Myocyte (in vitro differentiated cells): ENCODE measurements at regions not wholly inside any gene's neighbourhood (a gene's known extent, or its start where the extent isn't known, plus 50 kb on each side); places are given as distances from the start of the nearest gene placed in this dataset.

Experiments used
- DNase-seq: peaks from one replicate; pipeline ENCODE4 v3.0.0-alpha.2; 2012; ENCODE audit warnings: low read depth

DNA sequence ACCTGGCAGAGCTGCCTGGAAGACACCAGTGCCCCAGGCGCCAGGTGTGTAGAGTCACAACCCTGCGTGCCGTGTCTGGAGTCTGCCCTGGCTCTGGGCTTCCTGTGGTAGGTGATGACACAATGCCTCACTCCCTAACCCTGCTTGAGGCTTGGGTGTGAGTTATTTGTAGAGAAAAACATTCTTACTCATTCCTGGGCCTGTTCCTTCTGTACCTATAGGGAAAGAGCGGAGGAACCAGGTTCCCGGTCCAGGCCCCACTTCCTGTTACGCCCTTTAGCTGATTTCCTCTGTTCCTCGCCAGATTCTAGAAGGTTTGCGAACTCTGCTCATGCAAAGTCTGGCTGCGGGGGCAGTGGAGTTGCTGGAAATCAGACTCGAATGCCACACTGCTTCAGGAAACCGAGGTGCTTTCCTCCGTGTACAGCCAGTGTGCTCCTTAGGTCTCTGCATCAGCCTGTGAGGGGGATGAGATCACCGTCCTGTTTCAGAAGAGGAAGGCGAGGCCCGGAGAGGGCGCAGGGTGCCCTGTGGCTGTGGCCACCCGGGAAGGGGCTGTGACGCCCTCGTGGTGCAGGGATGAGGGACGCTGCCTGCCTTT lies 67.1 kb upstream of the DUSP22 start:
- DNase-seq = no peak

DNA sequence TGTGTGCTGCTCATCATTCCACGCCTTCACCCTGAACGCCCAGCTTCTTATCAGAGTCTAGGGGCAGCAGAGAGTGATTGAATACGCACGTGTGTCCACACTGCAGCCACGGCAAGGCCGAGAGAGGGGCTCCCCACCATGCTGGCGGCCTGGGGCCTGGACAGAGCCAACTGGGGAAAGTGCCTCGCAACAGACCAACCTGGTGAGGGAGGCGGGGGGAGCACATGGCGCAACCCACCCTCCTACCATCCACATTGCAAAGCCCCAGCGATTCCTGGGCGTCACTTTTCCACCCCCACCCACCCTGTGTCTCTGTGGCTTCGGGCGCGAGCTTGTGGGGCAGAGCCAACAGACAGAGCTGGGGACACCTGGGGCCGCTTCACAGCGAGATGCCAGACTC lies 66.4 kb upstream of the DUSP22 start:
- DNase-seq = no peak

DNA sequence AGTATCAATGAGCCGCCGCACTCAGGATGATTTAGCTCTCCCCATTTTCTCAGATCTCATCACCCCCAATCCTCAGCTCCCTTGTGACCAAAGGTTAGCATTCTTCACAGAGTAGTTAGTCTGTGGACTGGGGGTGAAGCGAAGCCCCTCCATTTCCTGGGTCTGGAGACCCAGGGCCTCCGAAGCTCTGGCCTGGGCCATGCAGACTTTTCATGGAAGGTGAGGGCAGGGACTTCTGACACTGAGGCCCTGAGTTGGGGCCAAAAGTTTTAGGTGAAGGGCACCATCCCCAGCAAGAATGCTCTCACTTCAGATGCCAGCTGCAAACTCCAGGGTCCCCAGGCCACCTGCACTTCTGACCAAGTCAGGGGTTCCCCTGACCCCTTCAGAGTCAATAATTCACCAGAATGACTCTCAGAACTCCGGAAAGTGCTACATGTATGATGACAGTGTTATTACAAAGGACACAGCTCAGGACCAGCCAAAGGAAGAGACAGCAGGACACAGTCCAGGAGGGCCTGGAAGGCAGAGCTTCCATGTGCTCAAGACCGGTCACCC lies 65.7 kb upstream of the DUSP22 start:
- DNase-seq = no peak

DNA sequence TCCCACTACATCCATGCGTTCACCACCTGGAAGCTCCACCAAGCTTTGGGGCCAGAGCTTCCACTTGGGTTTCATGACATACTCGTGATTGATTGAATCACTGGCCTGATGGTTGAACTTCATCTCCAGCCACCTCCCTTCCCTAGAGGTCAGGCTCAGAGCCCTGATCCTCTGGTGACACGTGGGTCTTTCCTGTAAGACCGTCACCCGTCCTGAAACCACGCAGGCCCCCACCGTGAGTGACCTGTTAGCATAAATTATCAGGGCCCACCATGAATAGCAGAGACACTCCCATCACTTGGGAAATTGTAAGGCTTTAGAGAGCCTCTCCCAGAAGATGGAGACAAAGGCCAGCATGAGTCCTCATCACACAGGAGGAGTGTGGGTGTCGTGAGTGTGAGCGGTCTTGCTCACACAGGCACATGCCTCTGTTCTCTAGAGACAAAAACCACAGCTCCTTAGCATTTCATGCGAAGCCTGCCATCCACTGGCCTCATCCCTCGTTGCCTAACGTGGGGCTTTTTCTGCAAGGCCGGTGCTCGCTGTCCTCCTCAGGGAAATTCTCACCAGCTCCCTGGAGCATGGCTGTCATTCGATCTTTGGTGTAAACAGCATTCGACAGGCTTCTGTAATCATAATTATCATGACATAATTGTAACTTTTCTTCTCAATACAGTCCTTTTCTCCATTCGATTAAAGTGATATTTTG lies 65.1 kb upstream of the DUSP22 start:
- DNase-seq = peak; percentile 47

DNA sequence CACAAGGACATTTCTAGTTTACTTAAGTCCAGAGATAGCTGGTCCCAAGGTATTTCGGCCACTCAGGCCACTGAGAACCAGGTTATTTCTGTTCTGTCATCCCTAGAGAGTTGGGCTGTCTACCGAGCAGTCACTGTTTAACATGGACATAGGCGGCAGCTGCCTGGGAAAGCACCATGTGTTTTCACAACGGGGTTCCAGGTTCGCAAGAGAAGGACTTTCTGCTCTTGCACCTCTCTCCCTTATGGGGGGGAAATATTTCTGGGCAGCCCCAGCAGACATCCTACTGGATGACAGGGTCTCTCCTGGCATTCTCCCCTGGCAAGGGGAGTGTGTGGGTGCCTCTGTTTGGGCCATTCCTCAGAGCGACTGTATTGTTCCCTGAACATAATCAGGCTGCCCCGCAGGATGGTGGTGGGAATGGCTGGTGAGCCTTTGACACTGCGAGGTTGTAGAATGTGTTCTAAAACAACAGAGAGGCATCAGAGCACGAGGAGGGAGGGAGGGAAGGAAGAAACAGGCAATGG lies 64.4 kb upstream of the DUSP22 start:
- no peak for DNase-seq

DNA sequence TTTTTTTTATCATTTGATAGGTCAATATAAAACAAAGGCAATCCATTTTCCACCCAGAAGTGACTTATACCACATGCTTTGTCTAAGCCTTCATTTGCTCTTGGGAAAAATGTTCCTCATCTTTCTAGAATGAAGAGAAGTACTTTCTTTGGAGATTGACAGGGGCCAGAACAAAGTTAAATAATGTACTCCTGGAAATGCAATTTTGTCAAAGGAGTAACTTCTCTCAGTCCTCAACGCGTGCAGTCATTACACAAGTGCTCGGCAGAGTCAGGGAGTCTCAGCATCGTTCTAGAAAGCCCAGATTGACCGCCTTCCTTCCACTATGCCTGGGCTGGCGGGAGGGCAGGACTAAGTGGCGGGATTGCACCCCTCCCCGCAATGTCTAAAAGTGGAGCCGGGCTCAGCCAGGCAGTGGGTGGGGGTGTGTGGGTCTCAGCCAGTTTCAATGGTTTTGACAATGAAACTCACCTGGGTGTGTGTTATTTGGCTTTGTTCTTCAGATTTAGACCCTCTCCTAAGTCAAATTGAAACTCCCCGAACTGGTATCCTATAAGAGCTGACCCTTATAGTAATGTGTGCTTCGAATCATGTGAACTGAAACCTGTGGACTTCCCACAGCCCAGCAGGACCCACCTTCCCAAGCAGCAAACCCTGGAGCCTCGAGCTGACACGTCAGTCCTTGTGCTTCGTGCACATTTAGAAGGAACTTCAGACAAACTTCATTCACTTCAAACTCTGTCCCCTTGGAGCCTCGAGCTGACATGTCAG lies 63.2 kb upstream of the DUSP22 start:
- DNase-seq = no peak

DNA sequence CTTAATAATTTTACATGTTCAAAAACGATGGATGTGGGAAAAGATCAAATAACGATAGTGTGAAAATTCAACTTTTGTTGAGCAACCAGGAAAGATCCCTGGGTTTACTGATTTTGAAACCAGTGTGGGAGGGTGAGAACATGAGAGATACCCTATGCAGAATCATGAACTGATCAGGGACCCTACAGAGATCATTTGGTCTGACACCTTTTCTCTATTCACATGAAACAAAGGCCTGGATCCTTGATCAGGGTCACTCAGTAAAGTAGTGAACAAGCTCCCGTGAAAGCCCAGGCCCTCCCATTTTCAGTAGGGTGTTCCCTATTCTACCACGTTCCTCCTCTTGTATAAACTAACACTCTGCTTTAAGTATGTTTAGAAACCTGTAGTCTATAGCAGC lies 60.5 kb upstream of the DUSP22 start:
- DNase-seq = no peak

DNA sequence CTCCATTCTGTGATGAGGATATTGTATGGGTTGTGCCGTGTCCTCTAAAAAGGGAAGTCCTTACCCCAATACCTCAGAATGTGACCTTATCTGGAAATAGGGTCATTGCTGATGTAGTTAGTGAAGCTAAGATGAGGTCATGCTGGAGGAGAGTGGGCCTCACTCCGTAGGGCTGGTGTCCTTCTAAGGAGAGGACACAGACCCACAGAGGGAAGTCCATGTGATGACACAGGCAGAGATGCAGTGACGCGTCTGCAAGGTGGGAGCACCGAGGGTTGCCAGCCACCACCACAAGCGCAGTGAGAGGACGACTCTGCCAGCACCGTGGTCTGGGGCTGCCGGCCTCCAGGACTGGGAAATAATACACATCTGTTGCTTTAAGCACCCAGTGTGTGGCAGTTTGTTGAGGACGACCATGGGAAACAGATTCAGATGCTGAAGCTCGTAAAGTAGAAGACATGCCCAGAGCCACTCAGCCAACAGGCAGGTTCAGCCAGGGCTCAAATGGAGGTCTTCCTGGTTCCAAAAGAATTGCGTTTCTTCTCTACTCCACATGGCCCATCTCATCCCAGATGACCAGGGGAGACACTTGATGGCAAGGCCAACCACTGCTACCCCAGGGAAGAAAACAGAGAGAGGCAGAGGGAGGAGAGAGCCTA lies 59.2 kb upstream of the DUSP22 start:
- DNase-seq = no peak

DNA sequence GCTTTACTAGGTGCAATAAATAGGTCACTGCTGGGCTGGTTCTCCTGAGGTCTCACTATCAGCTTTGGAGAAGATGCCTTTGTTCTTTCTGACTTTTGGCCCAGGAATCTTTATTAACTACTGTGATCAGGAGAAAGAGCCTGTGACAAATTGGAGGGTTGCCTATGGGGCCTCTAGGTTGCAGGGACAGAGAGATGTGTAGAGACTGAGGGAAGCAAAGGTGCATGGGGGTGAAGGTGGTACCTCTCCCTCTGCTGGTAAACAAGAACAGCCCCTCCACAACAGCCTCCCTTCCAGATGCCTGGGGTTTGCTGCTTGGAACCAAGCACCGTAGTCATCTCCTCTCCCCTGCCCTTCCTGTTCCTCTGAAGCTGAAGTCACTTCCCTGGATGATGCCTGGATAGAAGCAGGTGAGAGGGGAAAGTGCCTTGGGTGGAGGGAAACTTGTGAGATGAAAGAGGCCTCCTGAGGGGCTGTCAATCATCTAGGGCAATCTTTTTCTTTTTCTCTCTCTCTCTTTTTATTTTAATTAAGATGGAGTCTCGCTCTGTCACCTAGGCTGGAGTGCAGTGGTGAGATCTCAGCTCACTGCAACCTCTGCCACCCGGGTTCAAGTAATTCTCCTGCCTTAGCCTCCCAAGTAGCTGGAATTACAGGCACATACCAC lies 57.4 kb upstream of the DUSP22 start:
- DNase-seq = no peak

DNA sequence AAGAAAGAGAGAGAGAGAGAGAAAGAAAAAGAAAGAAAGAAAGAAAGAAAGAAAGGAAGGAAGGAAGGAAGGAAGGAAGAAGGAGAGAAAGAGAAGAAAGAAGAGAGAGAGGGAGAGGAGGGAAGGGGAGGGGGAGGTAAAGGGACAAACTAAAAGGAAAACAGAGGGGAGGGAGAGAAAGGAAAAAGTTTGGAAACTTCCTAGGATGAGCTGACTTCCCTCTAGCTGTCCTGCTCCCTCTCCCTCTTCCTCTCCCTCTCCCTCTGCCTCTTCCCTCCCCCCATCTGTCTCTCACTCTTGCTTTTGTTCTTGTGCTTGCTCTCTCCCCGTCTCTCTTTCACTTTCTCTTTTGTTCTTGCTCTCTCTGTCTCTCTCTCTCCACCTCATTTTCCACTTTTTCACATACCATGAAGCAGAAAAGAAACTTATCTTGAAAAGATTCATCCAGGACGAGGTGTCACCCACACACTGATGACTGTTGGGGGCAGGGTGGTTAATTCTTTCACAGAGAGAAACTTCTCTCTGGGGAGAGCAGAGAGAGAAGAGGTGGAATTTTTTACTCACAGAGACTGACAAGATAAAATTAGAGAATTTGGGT lies 56.4 kb upstream of the DUSP22 start:
- peak; percentile 55 for DNase-seq

DNA sequence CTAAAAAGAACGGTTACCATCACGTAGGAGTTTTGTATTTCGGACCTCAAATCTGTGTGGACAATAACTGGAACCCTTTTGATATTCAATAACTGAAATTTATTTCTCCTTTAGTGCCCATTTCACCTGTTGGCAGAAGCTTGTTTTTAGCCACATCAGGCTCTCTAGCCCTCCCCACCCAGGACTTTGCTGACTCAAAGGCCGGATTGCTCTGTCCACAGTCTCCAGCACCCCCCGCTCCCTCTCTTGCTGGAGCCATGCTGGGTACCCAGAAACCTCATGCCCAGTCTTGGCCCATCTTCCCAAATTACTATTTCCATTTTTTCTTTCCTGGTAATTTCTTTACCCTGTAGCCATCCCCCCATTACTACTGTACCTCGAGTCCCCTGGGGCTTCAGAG lies 55.8 kb upstream of the DUSP22 start:
- DNase-seq = no peak

DNA sequence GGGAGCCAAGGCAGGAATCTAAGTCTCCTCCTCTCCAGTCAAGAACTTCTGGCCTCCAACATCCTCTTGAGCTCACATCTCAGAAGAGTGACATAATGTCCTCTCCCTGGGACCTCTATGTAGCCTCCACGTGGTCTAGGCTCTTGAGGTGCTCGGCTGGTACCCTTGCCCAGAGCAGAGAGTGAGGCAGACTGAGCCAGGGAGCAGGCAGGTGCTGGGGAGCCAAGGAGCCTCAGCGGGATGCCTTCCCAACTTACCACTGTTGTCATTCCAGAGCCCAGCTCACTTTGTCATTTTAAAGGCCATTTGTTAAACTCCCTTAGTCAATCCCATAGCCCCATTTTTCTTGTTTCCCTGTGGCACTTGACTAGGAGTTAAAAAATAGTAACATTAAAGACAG lies 52.1 kb upstream of the DUSP22 start:
- DNase-seq = no peak

DNA sequence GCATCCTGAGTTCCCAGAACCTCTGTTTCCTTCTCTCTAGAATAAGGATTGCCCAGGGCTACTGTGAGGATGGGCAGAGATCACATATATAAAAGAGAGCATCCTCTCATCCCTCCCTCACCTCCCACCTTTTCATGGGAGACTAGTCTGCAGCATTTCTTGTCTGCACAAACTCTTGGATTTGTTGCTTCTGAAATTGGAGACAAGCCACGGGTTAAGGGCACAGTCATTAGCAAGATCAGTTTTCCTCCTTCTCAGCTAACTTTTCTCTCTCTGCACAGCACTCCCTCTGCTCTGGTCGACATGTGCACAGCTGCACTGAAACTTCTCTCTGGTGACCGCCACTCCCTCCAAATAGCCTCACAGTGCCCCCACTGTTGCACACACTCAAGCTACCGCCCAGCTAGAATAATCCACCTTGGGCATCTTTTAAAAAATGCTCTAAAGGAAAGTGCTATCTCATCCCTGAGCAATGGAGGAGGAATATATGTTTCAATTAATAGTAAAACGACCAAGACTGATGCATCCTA lies 50.9 kb upstream of the DUSP22 start:
- no peak for DNase-seq
